Astrocyte (in vitro differentiated cells and primary cell): ENCODE measurements at regions not wholly inside any gene's neighbourhood (a gene's known extent, or its start where the extent isn't known, plus 50 kb on each side); places are given as distances from the start of the nearest gene placed in this dataset.

Source experiments
- DNase-seq: peaks from one replicate; pipeline ENCODE4 v3.0.0-alpha.2; 2010; ENCODE audit warnings: low read depth
- FAIRE-seq: peaks from 2 replicates; lab custom pipeline; 2011; peaks lifted over from hg19 to GRCh38; lab: Jason Lieb, UNC
- H2AFZ ChIP-seq: 2 replicates; pipeline ENCODE4 v1.6.0; 2012; ENCODE audit warnings: low read depth, low read length, inconsistent platforms
- H3K27ac ChIP-seq: 2 replicates; pipeline ENCODE4 v1.5.1; 2011; ENCODE audit warnings: low read depth, low read length, inconsistent platforms
- H3K27me3 ChIP-seq: 2 replicates; pipeline ENCODE4 v1.6.0; 2011; ENCODE audit warnings: low read length, inconsistent platforms; ENCODE audit not compliant: insufficient read depth
- H3K36me3 ChIP-seq: 2 replicates; pipeline ENCODE4 v1.5.1; 2011; ENCODE audit warnings: low read length, inconsistent platforms; ENCODE audit not compliant: insufficient read depth
- H3K4me1 ChIP-seq: 2 replicates; pipeline ENCODE4 v1.5.1; 2011; ENCODE audit warnings: low read length, inconsistent platforms; ENCODE audit not compliant: insufficient read depth
- H3K4me2 ChIP-seq: 2 replicates; pipeline ENCODE4 v1.6.0; 2012; ENCODE audit warnings: low read length, inconsistent platforms
- H3K4me3 ChIP-seq: 2 replicates; pipeline ENCODE4 v1.5.1; 2011; ENCODE audit warnings: low read depth, mild to moderate bottlenecking, low read length, inconsistent platforms; ENCODE audit not compliant: insufficient read depth
- H3K79me2 ChIP-seq: 2 replicates; pipeline ENCODE4 v1.6.0; 2012; ENCODE audit warnings: mild to moderate bottlenecking, low read length, inconsistent platforms; ENCODE audit not compliant: insufficient read depth
- H3K9ac ChIP-seq: 2 replicates; pipeline ENCODE4 v1.6.0; 2012; ENCODE audit warnings: mild to moderate bottlenecking, low read length, inconsistent platforms
- H3K9me3 ChIP-seq: 2 replicates; pipeline ENCODE4 v1.5.1; 2012; ENCODE audit warnings: low read depth, mild to moderate bottlenecking, low read length, inconsistent platforms; ENCODE audit not compliant: insufficient read depth
- H4K20me1 ChIP-seq: 2 replicates; pipeline ENCODE4 v1.6.0; 2012; ENCODE audit warnings: low read length, inconsistent platforms; ENCODE audit not compliant: insufficient read depth
- H3K27ac Mint-ChIP-seq: one replicate; pipeline ENCODE4 v1.8.0; 2021; ENCODE audit warnings: mild to moderate bottlenecking, mixed read lengths; ENCODE audit not compliant: unreplicated experiment
- H3K27me3 Mint-ChIP-seq: one replicate; pipeline ENCODE4 v1.8.0; 2021; ENCODE audit warnings: low read depth, mixed read lengths; ENCODE audit not compliant: unreplicated experiment
- H3K36me3 Mint-ChIP-seq: one replicate; pipeline ENCODE4 v1.8.0; 2021; ENCODE audit warnings: low read depth, mixed read lengths; ENCODE audit not compliant: unreplicated experiment
- H3K4me1 Mint-ChIP-seq: one replicate; pipeline ENCODE4 v1.8.0; 2021; ENCODE audit warnings: low read depth, mixed read lengths; ENCODE audit not compliant: unreplicated experiment
- H3K4me3 Mint-ChIP-seq: one replicate; pipeline ENCODE4 v1.8.0; 2021; ENCODE audit warnings: mild to moderate bottlenecking, moderate library complexity, mixed read lengths; ENCODE audit not compliant: unreplicated experiment
- H3K9me3 Mint-ChIP-seq: one replicate; pipeline ENCODE4 v1.8.0; 2021; ENCODE audit warnings: mild to moderate bottlenecking, mixed read lengths; ENCODE audit not compliant: unreplicated experiment
- EZH2 ChIP-seq: IDR thresholded peaks from 2 replicates; pipeline ENCODE4 v1.6.1; 2012; ENCODE audit warnings: mild to moderate bottlenecking, low read length, inconsistent platforms; ENCODE audit not compliant: insufficient read depth
- TF ChIP-seq, protein P1 (sequence below): IDR thresholded peaks from 2 replicates; pipeline ENCODE4 v1.5.1; 2011; ENCODE audit warnings: low read depth, mild to moderate bottlenecking, inconsistent platforms, low read length, moderate library complexity; ENCODE audit not compliant: insufficient read depth

DNA sequence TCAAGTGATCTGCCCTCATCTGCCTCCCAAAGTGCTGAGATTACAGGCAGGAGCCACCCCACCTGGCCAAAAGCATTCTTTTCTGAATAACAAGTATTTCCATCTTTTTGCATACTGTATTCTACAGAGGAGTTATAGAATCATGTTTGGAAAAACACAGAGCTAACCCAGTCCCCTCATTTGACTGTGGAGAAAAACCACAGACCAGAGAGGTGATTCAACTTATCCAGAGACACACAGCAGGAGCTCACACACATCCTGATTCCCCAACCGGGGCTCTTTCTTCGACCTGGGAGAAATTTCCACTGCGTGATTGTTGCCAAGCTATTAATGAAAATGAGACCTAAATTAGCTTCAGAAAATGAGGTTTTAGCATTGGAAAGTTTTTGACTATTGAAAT, 176.1 kb upstream of the TLE3 start:
- H3K9me3 Mint-ChIP-seq: peaks cover 3% of the 10 kb centered on the region
- no peak for TF ChIP-seq EZH2
- TF ChIP-seq, protein P1, sequence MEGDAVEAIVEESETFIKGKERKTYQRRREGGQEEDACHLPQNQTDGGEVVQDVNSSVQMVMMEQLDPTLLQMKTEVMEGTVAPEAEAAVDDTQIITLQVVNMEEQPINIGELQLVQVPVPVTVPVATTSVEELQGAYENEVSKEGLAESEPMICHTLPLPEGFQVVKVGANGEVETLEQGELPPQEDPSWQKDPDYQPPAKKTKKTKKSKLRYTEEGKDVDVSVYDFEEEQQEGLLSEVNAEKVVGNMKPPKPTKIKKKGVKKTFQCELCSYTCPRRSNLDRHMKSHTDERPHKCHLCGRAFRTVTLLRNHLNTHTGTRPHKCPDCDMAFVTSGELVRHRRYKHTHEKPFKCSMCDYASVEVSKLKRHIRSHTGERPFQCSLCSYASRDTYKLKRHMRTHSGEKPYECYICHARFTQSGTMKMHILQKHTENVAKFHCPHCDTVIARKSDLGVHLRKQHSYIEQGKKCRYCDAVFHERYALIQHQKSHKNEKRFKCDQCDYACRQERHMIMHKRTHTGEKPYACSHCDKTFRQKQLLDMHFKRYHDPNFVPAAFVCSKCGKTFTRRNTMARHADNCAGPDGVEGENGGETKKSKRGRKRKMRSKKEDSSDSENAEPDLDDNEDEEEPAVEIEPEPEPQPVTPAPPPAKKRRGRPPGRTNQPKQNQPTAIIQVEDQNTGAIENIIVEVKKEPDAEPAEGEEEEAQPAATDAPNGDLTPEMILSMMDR: no peak
- no peak overlapping the region for H3K27ac ChIP-seq
- no peak overlapping the region for H3K27ac Mint-ChIP-seq
- H3K9me3 ChIP-seq: no peaks in the 10 kb centered on the region
- DNase-seq: no peak
- H2AFZ ChIP-seq: no peak overlapping the region
- peaks cover 10% of the 10 kb centered on the region for H3K27me3 ChIP-seq
- no peak overlapping the region for H3K4me3 ChIP-seq
- no peaks in the 10 kb centered on the region for H3K36me3 ChIP-seq
- peaks cover 25% of the 10 kb centered on the region for H3K4me1 Mint-ChIP-seq
- H3K27me3 Mint-ChIP-seq: peaks cover 55% of the 10 kb centered on the region
- peaks cover 6% of the 10 kb centered on the region for H4K20me1 ChIP-seq
- H3K4me3 Mint-ChIP-seq: no peak overlapping the region
- no peaks in the 10 kb centered on the region for H3K79me2 ChIP-seq
- H3K4me1 ChIP-seq: peaks cover 31% of the 10 kb centered on the region
- peaks cover 6% of the 10 kb centered on the region for H3K36me3 Mint-ChIP-seq
- H3K9ac ChIP-seq: no peak overlapping the region
- FAIRE-seq: no peak
- no peak overlapping the region for H3K4me2 ChIP-seq

- TF ChIP-seq EZH2: no peak
- TF ChIP-seq, protein P1: no peak
- DNase-seq (no peak), FAIRE-seq (no peak)
- Histone ChIP-seq H3K27ac (no peak overlapping the region), H4K20me1 (peaks cover 6% of the 10 kb centered on the region), H3K36me3 (no peaks in the 10 kb centered on the region), H2AFZ (no peak overlapping the region), H3K79me2 (no peaks in the 10 kb centered on the region), H3K4me2 (no peak overlapping the region), H3K4me3 (no peak overlapping the region), H3K27me3 (peaks cover 14% of the 10 kb centered on the region), H3K9ac (no peak overlapping the region), H3K9me3 (no peaks in the 10 kb centered on the region), H3K4me1 (peaks cover 39% of the 10 kb centered on the region)
- Mint-ChIP-seq H3K4me1 (peaks cover 34% of the 10 kb centered on the region), H3K27me3 (peaks cover 55% of the 10 kb centered on the region), H3K9me3 (peaks cover 3% of the 10 kb centered on the region), H3K4me3 (no peak overlapping the region), H3K27ac (no peak overlapping the region), H3K36me3 (peaks cover under 1% of the 10 kb centered on the region)
These were observed 175.0 kb upstream of the TLE3 start for GRCh38 chr15:70272565-70273355.
